ENCODE measurements at regions not wholly inside any gene's neighbourhood (a gene's known extent, or its start where the extent isn't known, plus 50 kb on each side); places are given as distances from the start of the nearest gene placed in this dataset.

DNA sequence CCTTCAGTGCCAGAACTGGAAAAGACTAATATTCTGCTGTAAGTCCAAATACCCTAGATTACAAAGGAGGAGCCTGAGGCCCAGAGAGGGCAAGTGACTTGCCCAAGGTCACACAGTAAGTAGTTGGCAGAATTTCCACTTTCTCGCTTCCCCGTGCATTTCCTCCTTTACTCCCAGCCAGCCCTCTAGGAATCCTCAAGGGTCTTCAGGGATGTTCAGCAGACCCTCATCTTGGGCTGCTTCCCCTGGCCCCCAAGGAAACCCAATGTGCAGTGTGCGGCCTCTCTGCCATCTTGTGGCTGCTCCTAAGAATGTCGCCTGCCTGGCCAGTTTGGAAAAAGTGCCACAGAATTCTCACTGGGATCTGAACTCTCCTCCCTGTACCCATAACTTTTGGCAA lies 217.7 kb upstream of the LRFN2 start:
- no TSS peak for BruUV-seq (replicated peaks)
- H2AFZ ChIP-seq (ENCODE audit: low read depth, low read length) = no peak overlapping the region
- FAIRE-seq = no peak
- intact Hi-C loops (cut with micrococcal nuclease) = no loop called here
- H3K4me1 ChIP-seq (ENCODE audit: control insufficient read depth, extremely low read depth, insufficient read depth, low read length) = no peaks in the 10 kb centered on the region
- no peaks in the 10 kb centered on the region for H3K27me3 ChIP-seq (ENCODE audit: control insufficient read depth in 2 of 2, insufficient read depth in 2 of 2, low read length in 2 of 2)
- no peaks in the 10 kb centered on the region for H3K79me2 ChIP-seq (ENCODE audit: control insufficient read depth, insufficient read depth, low read length)
- no peak for DNase-seq (ENCODE audit: low read depth, low spot score)
- dilution Hi-C loops (cut with MboI; ENCODE audit: extremely low pct_ligation_motif_present, low sequenced_read_pairs) = no loop called here
- POLR2A ChIA-PET = no interaction called here
- peak; percentile 5 to 30 for TF ChIP-seq CTCF (IDR thresholded peaks at IDR 0.05; ENCODE audit: extremely low read depth in 1 of 2, insufficient read depth in 1 of 2, low read depth in 1 of 2, low read length in 2 of 2)
- TF ChIP-seq JUN (IDR thresholded peaks at IDR 0.05; ENCODE audit: borderline replicate concordance, insufficient read depth, insufficient read length, low read depth) = no peak
- TF ChIP-seq EZH2 (IDR thresholded peaks at IDR 0.05; ENCODE audit: borderline replicate concordance, low read depth, low read length, severe bottlenecking) = no peak
- TF ChIP-seq, protein P1, sequence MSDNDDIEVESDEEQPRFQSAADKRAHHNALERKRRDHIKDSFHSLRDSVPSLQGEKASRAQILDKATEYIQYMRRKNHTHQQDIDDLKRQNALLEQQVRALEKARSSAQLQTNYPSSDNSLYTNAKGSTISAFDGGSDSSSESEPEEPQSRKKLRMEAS (IDR thresholded peaks at IDR 0.05; ENCODE audit: insufficient read depth, insufficient read length) = no peak
- no peak for TF ChIP-seq POLR2AphosphoS5 (IDR thresholded peaks at IDR 0.05; ENCODE audit: insufficient read depth, low read depth, low read length)
- H3K27ac ChIP-seq (ENCODE audit: insufficient read depth, low read depth, low read length) = no peak overlapping the region
- no peaks in the 10 kb centered on the region for H3K9me3 ChIP-seq (replicated peaks; ENCODE audit: control insufficient read depth, insufficient read depth, low read length)
- no peaks in the 10 kb centered on the region for H3K36me3 ChIP-seq (ENCODE audit: control insufficient read depth in 2 of 2, extremely low read depth in 1 of 2, insufficient read depth in 2 of 2, low read length in 2 of 2)
- H3K4me2 ChIP-seq (ENCODE audit: insufficient read depth, low read length) = no peak overlapping the region
- H3K9ac ChIP-seq (replicated peaks; ENCODE audit: extremely low read depth, insufficient read depth, low read length) = no peak overlapping the region
- CTCF ChIA-PET = interaction anchor here (0.9 to 1.6 kb wide), 4 partner anchors 92 to 314 kb away, joined by 3 to 5 read pairs (median 3); no protein-coding TSS in a partner anchor
- H4K20me1 ChIP-seq (replicated peaks; ENCODE audit: control insufficient read depth, extremely low read depth, insufficient read depth, low read length) = no peaks in the 10 kb centered on the region
- H3K9me1 ChIP-seq (replicated peaks; ENCODE audit: control insufficient read depth, extremely low read depth, insufficient read depth, low read length) = no peaks in the 10 kb centered on the region
- no peak overlapping the region for H3K4me3 ChIP-seq (replicated peaks in 1 of 3; ENCODE audit: insufficient read depth in 1 of 3, low read depth in 1 of 3, low read length in 3 of 3)
